Transverse colon (tissue), 4 donors: ENCODE measurements at regions not wholly inside any gene's neighbourhood (a gene's known extent, or its start where the extent isn't known, plus 50 kb on each side); places are given as distances from the start of the nearest gene placed in this dataset.

Source experiments
- DNase-seq: peaks from one replicate; pipeline ENCODE4 v3.0.0-alpha.2; 2019
- H3K27ac ChIP-seq, 4 donors: fragments of 200-600 bp; sonication (generic); 2 replicates each; pipeline ENCODE4 v1.5.1; 2016 to 2018; ENCODE audit warnings: inconsistent platforms in 4 of 4
- H3K27me3 ChIP-seq: fragments of 200-600 bp; sonication (generic); 2 replicates; pipeline ENCODE4 v1.5.1; 2017; ENCODE audit warnings: inconsistent platforms
- H3K36me3 ChIP-seq, 4 donors: fragments of 200-600 bp; sonication (generic); 2 replicates each; pipeline ENCODE4 v1.5.1; 2017 to 2019; ENCODE audit warnings: inconsistent platforms in 4 of 4
- H3K4me1 ChIP-seq, 4 donors: fragments of 200-600 bp; sonication (generic); 2 replicates each; pipeline ENCODE4 v1.5.1; 2017 to 2020; ENCODE audit warnings: inconsistent platforms in 4 of 4
- H3K4me3 ChIP-seq, 4 donors: fragments of 200-600 bp; sonication (generic); 1 replicate in 1 of 4; 2 replicates in 3 of 4; pipeline versions ENCODE4 v1.5.1 to v1.6.1; 2017 to 2019; ENCODE audit warnings: inconsistent platforms in 4 of 4
- H3K9me3 ChIP-seq, 2 donors: fragments of 200-600 bp; sonication (generic); 2 replicates each; pipeline ENCODE4 v1.5.1; 2017 to 2019; ENCODE audit warnings: inconsistent platforms in 2 of 2
- EP300 ChIP-seq: sonication (generic); formaldehyde crosslinking; IDR thresholded peaks from one replicate; pipeline ENCODE4 v1.6.1; 2017; ENCODE audit warnings: antibody characterized with exemption, low read depth
- POLR2A ChIP-seq: fragments of 450-650 bp; IDR thresholded peaks from one replicate; pipeline ENCODE4 v1.6.1; 2016; ENCODE audit warnings: antibody characterized with exemption, mild to moderate bottlenecking, moderate library complexity
- POLR2AphosphoS5 ChIP-seq, 3 donors: sonication (generic); formaldehyde crosslinking; IDR thresholded peaks; one replicate each; pipeline ENCODE4 v1.6.1; 2016; ENCODE audit warnings: antibody characterized with exemption in 3 of 3
- WGBS, 2 donors: methylation state at CpG; one replicate each; pipeline ENCODE4 v1.1.5; 2018; ENCODE audit warnings: low coverage in 1 of 2; 5-methylcytosine and 5-hydroxymethylcytosine counted together
- in situ Hi-C, 4 donors: fragments of 200-750 bp; cut with MboI; loops; one replicate each; pipeline versions ENCODE4 v1.15.0 to v1.15.1; 2017; ENCODE audit warnings: low sequenced_read_pairs in 3 of 4, low pct_ligation_motif_present in 1 of 4, low pct_unique_long_range_greater_than_20kb in 1 of 4
- intact Hi-C: fragments of 100-400 bp; cut with DNase I; formaldehyde crosslinking; loops from one replicate; pipeline ENCODE4 v1.15.1; 2023; ENCODE audit warnings: low total_unique reads
- TF ChIP-seq, protein P1 (sequence below), 5 experiments: fragments of 200-600 bp in 3 of 5; fragments of 450-650 bp in 2 of 5; sonication (generic) in 3 of 5; IDR thresholded peaks; 1 replicate in 2 of 5; 2 replicates in 3 of 5; pipeline ENCODE4 v1.5.1; 2016 to 2017; ENCODE audit warnings: antibody characterized with exemption in 5 of 5, inconsistent platforms in 3 of 5, mild to moderate bottlenecking in 2 of 5, moderate library complexity in 1 of 5

- Histone ChIP-seq H3K4me1 (no peaks in the 10 kb centered on the region), H3K36me3 (no peaks in the 10 kb centered on the region), H3K27ac (no peak overlapping the region), H3K9me3 (peaks cover 0 to 6% of the 10 kb centered on the region in 2 donors), H3K27me3 (no peaks in the 10 kb centered on the region), H3K4me3 (no peak overlapping the region)
- TF ChIP-seq POLR2A (no peak), EP300 (no peak)
- TF ChIP-seq, protein P1, sequence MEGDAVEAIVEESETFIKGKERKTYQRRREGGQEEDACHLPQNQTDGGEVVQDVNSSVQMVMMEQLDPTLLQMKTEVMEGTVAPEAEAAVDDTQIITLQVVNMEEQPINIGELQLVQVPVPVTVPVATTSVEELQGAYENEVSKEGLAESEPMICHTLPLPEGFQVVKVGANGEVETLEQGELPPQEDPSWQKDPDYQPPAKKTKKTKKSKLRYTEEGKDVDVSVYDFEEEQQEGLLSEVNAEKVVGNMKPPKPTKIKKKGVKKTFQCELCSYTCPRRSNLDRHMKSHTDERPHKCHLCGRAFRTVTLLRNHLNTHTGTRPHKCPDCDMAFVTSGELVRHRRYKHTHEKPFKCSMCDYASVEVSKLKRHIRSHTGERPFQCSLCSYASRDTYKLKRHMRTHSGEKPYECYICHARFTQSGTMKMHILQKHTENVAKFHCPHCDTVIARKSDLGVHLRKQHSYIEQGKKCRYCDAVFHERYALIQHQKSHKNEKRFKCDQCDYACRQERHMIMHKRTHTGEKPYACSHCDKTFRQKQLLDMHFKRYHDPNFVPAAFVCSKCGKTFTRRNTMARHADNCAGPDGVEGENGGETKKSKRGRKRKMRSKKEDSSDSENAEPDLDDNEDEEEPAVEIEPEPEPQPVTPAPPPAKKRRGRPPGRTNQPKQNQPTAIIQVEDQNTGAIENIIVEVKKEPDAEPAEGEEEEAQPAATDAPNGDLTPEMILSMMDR (IDR thresholded peaks at IDR 0.05): no peak
- intact Hi-C loops (no loop called here), in situ Hi-C loops (no loop called here)
- 83 to 88% methylated on average over 2 of the region's 2 CpGs for WGBS, 2 donors
- DNase-seq: no peak
Measured at GRCh38 chr4:79148369-79148768, 177.5 kb downstream of the NAA11 start.

DNA sequence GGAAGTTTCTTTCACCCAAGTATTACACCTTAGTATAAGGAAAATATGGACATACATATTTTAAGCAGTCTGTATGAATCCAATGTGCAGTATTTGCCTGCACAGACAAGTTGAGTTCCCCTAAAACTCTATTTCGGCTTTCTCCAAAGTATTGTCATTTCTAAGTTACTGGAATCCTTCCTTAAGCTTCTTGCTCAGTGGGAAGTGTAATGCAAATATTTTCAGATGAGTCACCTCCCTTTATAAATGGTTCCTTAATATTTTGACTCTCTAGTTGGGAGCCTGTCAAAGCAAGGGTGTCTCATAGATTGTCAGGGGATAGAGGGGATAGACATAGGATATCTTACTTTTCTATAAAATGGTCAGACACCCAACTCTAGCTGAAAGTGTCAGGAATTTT lies 178.6 kb downstream of the NAA11 start:
- WGBS, 2 donors: 67 to 85% methylated on average over 1 of the region's 1 CpG
- Histone ChIP-seq H3K9me3 (peaks cover 0 to 7% of the 10 kb centered on the region in 2 donors), H3K4me3 (no peak overlapping the region), H3K27ac (no peak overlapping the region), H3K36me3 (no peaks in the 10 kb centered on the region), H3K27me3 (no peaks in the 10 kb centered on the region), H3K4me1 (no peaks in the 10 kb centered on the region)
- TF ChIP-seq POLR2AphosphoS5 (IDR thresholded peaks at IDR 0.05): no peak
- no peak for TF ChIP-seq EP300
- TF ChIP-seq, protein P1 (IDR thresholded peaks at IDR 0.05): no peak
- no peak for TF ChIP-seq POLR2A
- intact Hi-C loops: no loop called here
- no peak for DNase-seq
- in situ Hi-C loops: no loop called here

- no peak for DNase-seq
- no peaks in the 10 kb centered on the region for H3K4me1 ChIP-seq
- no peaks in the 10 kb centered on the region for H3K36me3 ChIP-seq
- H3K27ac ChIP-seq: no peak overlapping the region
- intact Hi-C loops (no loop called here), in situ Hi-C loops (no loop called here)
- H3K4me3 ChIP-seq: no peak overlapping the region
- 38% methylated on average over 3 of the region's 3 CpGs; no CpG with 5 or more reads in 1 of the 2 donors for WGBS, 2 donors
- TF ChIP-seq POLR2AphosphoS5 (IDR thresholded peaks at IDR 0.05) (no peak), POLR2A (no peak), EP300 (no peak)
- TF ChIP-seq, protein P1 (IDR thresholded peaks at IDR 0.05): no peak
- no peaks in the 10 kb centered on the region for H3K27me3 ChIP-seq
- peaks cover 0 to 7% of the 10 kb centered on the region in 2 donors for H3K9me3 ChIP-seq
Measured at GRCh38 chr4:79141530-79141929, 184.3 kb downstream of the NAA11 start.

DNA sequence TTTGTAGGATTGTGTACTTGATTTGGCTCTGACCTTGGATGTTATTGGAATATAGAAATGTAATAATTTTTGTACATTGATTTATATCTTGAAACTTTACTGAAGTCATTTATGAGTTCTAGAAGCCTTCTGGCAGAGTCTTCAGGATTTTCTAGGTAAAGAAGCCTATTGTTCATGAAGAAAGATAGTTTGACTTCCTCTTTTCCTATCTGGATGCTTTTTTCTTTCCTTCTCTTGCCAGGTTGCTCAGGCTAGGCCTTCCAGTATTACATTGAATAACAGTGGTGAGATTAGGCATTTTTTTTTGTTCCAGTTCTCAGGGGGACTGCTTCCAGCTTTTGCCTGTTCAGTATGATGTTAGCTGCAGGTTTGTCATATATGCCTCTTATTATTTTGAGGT lies 191.1 kb downstream of the NAA11 start:
- intact Hi-C loops: no loop called here
- no peak for TF ChIP-seq POLR2A
- TF ChIP-seq POLR2AphosphoS5 (IDR thresholded peaks at IDR 0.05): no peak
- no peak for TF ChIP-seq EP300
- TF ChIP-seq, protein P1 (IDR thresholded peaks at IDR 0.05): no peak
- peaks cover 0 to 5% of the 10 kb centered on the region in 2 donors for H3K9me3 ChIP-seq
- H3K27me3 ChIP-seq: no peaks in the 10 kb centered on the region
- no peak for DNase-seq
- in situ Hi-C loops: no loop called here
- H3K36me3 ChIP-seq: no peaks in the 10 kb centered on the region
- no peak overlapping the region for H3K27ac ChIP-seq
- H3K4me1 ChIP-seq: no peaks in the 10 kb centered on the region
- no peak overlapping the region for H3K4me3 ChIP-seq
